ENCODE measurements at regions not wholly inside any gene's neighbourhood (a gene's known extent, or its start where the extent isn't known, plus 50 kb on each side); places are given as distances from the start of the nearest gene placed in this dataset.
"Not testable (repeated sequence)": the region's sequence is repeated elsewhere in the genome, so short reads cannot be mapped to it uniquely, and the experiment has no call there.

DNA sequence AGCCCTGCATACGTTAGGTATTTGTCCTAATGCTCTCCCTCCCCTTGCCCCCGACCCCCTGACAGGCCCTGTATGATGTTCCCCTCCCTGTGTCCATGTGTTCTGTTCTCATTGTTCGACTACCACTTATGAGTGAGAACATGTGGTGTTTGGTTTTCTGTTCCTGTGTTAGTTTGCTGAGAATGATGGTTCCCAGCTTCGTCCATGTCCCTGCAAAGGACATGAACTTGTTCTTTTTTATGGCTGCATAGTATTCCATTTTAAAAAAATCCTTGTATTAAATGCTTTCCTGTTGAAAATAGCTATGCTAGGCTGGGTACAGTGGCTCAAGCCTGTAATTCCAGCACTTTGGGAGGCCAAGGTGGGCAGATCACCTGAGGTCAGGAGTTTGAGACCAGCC, 232.2 kb downstream of the RPLP1 start:
- TF ChIP-seq POLR2A, EP300 (IDR thresholded peaks at IDR 0.05): not testable (repeated sequence)
- TF ChIP-seq, protein P1, sequence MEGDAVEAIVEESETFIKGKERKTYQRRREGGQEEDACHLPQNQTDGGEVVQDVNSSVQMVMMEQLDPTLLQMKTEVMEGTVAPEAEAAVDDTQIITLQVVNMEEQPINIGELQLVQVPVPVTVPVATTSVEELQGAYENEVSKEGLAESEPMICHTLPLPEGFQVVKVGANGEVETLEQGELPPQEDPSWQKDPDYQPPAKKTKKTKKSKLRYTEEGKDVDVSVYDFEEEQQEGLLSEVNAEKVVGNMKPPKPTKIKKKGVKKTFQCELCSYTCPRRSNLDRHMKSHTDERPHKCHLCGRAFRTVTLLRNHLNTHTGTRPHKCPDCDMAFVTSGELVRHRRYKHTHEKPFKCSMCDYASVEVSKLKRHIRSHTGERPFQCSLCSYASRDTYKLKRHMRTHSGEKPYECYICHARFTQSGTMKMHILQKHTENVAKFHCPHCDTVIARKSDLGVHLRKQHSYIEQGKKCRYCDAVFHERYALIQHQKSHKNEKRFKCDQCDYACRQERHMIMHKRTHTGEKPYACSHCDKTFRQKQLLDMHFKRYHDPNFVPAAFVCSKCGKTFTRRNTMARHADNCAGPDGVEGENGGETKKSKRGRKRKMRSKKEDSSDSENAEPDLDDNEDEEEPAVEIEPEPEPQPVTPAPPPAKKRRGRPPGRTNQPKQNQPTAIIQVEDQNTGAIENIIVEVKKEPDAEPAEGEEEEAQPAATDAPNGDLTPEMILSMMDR (IDR thresholded peaks at IDR 0.05), result not testable (repeated sequence)

All from gastroesophageal sphincter (tissue), 3 donors.